ENCODE measurements at regions not wholly inside any gene's neighbourhood (a gene's known extent, or its start where the extent isn't known, plus 50 kb on each side); places are given as distances from the start of the nearest gene placed in this dataset.

- Histone ChIP-seq H3K27ac (ENCODE audit: control insufficient read depth, insufficient read depth) (no peak overlapping the region), H2AFZ (ENCODE audit: control insufficient read depth, low read depth, low read length) (no peak overlapping the region), H3K4me2 (ENCODE audit: control insufficient read depth, insufficient read depth) (no peak overlapping the region), H3K4me3 (no peak overlapping the region), H3K36me3 (ENCODE audit: control insufficient read depth in 2 of 2, insufficient read depth in 2 of 2, low read length in 1 of 2) (no peaks in the 10 kb centered on the region), H3K4me1 (ENCODE audit: control insufficient read depth, insufficient read depth, low read length) (no peaks in the 10 kb centered on the region), H3K27me3 (replicated peaks in 1 of 2; ENCODE audit: control insufficient read depth in 2 of 2, insufficient read depth in 2 of 2, low read length in 1 of 2) (no peaks in the 10 kb centered on the region), H3K79me2 (ENCODE audit: control insufficient read depth, insufficient read depth, low read length) (no peaks in the 10 kb centered on the region), H3K9me3 (replicated peaks; ENCODE audit: control insufficient read depth, insufficient read depth, low read length) (no peaks in the 10 kb centered on the region; the same call in 2 of the 3 replicates), H4K20me1 (ENCODE audit: control insufficient read depth, insufficient read depth) (no peaks in the 10 kb centered on the region), H3K9ac (ENCODE audit: control insufficient read depth, insufficient read depth, low read length) (no peak overlapping the region)
- in situ Hi-C loops (cut with MboI) (loop anchor here (10.0 kb wide), 1 partner anchor 668 kb away; no protein-coding TSS in a partner anchor), intact Hi-C loops (cut with micrococcal nuclease; ENCODE audit: unreplicated experiment) (no loop called here)
- RAD21 ChIA-PET (ENCODE audit: unreplicated experiment): interaction anchor here (1.2 to 3.1 kb wide), 4 partner anchors 11 to 226 kb away, joined by 4 to 14 read pairs (median 8); no protein-coding TSS in a partner anchor
- POLR2A ChIA-PET: no interaction called here
- WGBS (ENCODE audit: insufficient coverage, insufficient replicate concordance, low lambda C conversion rate, missing lambda C conversion rate): 3% methylated on average over 2 of the region's 2 CpGs
- CTCF ChIA-PET: interaction anchor here (0.5 to 6.1 kb wide), 6 partner anchors 9 to 722 kb away, joined by 3 to 28 read pairs (median 3); no protein-coding TSS in a partner anchor
- no peak for FAIRE-seq
- SMC1A ChIA-PET (ENCODE audit: uncharacterized antibody, unreplicated experiment): interaction anchor here (0.8 to 3.9 kb wide), 10 partner anchors 8 to 226 kb away, joined by 3 to 25 read pairs (median 5); no protein-coding TSS in a partner anchor
- no TSS peak for BruUV-seq (replicated peaks)
- no peak for ATAC-seq
- no peak for DNase-seq (ENCODE audit: low read depth, low spot score)
- TF ChIP-seq MTA2 (IDR thresholded peaks at IDR 0.05; ENCODE audit: low read depth) (no peak), MYC (IDR thresholded peaks at IDR 0.05; ENCODE audit: insufficient read depth, insufficient read length, insufficient replicate concordance, low read length, severe bottlenecking) (no peak), CREB1 (IDR thresholded peaks at IDR 0.05; ENCODE audit: low read depth) (no peak), TBL1XR1 (IDR thresholded peaks at IDR 0.05; ENCODE audit: low read depth, low read length) (no peak), RB1 (IDR thresholded peaks at IDR 0.05; ENCODE audit: borderline replicate concordance) (no peak), STAT1 (conservative IDR thresholded peaks at IDR 0.05) (no peak), BHLHE40 (IDR thresholded peaks at IDR 0.05; ENCODE audit: borderline replicate concordance in 1 of 2, low read depth in 2 of 2, low read length in 1 of 2) (no peak), RAD21 (IDR thresholded peaks at IDR 0.05; ENCODE audit: insufficient read depth, low read depth, low read length) (no peak), STAT3 (IDR thresholded peaks at IDR 0.05; ENCODE audit: low read depth, low read length) (no peak), GABPA (IDR thresholded peaks at IDR 0.05; ENCODE audit: low read depth) (no peak)
- TF ChIP-seq, protein P1, sequence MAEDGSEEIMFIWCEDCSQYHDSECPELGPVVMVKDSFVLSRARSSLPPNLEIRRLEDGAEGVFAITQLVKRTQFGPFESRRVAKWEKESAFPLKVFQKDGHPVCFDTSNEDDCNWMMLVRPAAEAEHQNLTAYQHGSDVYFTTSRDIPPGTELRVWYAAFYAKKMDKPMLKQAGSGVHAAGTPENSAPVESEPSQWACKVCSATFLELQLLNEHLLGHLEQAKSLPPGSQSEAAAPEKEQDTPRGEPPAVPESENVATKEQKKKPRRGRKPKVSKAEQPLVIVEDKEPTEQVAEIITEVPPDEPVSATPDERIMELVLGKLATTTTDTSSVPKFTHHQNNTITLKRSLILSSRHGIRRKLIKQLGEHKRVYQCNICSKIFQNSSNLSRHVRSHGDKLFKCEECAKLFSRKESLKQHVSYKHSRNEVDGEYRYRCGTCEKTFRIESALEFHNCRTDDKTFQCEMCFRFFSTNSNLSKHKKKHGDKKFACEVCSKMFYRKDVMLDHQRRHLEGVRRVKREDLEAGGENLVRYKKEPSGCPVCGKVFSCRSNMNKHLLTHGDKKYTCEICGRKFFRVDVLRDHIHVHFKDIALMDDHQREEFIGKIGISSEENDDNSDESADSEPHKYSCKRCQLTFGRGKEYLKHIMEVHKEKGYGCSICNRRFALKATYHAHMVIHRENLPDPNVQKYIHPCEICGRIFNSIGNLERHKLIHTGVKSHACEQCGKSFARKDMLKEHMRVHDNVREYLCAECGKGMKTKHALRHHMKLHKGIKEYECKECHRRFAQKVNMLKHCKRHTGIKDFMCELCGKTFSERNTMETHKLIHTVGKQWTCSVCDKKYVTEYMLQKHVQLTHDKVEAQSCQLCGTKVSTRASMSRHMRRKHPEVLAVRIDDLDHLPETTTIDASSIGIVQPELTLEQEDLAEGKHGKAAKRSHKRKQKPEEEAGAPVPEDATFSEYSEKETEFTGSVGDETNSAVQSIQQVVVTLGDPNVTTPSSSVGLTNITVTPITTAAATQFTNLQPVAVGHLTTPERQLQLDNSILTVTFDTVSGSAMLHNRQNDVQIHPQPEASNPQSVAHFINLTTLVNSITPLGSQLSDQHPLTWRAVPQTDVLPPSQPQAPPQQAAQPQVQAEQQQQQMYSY (CRISPR knock-in tag; IDR thresholded peaks at IDR 0.05): no peak
- TF ChIP-seq, protein P2, sequence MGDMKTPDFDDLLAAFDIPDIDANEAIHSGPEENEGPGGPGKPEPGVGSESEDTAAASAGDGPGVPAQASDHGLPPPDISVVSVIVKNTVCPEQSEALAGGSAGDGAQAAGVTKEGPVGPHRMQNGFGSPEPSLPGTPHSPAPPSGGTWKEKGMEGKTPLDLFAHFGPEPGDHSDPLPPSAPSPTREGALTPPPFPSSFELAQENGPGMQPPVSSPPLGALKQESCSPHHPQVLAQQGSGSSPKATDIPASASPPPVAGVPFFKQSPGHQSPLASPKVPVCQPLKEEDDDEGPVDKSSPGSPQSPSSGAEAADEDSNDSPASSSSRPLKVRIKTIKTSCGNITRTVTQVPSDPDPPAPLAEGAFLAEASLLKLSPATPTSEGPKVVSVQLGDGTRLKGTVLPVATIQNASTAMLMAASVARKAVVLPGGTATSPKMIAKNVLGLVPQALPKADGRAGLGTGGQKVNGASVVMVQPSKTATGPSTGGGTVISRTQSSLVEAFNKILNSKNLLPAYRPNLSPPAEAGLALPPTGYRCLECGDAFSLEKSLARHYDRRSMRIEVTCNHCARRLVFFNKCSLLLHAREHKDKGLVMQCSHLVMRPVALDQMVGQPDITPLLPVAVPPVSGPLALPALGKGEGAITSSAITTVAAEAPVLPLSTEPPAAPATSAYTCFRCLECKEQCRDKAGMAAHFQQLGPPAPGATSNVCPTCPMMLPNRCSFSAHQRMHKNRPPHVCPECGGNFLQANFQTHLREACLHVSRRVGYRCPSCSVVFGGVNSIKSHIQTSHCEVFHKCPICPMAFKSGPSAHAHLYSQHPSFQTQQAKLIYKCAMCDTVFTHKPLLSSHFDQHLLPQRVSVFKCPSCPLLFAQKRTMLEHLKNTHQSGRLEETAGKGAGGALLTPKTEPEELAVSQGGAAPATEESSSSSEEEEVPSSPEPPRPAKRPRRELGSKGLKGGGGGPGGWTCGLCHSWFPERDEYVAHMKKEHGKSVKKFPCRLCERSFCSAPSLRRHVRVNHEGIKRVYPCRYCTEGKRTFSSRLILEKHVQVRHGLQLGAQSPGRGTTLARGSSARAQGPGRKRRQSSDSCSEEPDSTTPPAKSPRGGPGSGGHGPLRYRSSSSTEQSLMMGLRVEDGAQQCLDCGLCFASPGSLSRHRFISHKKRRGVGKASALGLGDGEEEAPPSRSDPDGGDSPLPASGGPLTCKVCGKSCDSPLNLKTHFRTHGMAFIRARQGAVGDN (IDR thresholded peaks at IDR 0.05): no peak
- TF ChIP-seq, protein P3, sequence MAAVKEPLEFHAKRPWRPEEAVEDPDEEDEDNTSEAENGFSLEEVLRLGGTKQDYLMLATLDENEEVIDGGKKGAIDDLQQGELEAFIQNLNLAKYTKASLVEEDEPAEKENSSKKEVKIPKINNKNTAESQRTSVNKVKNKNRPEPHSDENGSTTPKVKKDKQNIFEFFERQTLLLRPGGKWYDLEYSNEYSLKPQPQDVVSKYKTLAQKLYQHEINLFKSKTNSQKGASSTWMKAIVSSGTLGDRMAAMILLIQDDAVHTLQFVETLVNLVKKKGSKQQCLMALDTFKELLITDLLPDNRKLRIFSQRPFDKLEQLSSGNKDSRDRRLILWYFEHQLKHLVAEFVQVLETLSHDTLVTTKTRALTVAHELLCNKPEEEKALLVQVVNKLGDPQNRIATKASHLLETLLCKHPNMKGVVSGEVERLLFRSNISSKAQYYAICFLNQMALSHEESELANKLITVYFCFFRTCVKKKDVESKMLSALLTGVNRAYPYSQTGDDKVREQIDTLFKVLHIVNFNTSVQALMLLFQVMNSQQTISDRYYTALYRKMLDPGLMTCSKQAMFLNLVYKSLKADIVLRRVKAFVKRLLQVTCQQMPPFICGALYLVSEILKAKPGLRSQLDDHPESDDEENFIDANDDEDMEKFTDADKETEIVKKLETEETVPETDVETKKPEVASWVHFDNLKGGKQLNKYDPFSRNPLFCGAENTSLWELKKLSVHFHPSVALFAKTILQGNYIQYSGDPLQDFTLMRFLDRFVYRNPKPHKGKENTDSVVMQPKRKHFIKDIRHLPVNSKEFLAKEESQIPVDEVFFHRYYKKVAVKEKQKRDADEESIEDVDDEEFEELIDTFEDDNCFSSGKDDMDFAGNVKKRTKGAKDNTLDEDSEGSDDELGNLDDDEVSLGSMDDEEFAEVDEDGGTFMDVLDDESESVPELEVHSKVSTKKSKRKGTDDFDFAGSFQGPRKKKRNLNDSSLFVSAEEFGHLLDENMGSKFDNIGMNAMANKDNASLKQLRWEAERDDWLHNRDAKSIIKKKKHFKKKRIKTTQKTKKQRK (IDR thresholded peaks at IDR 0.05; ENCODE audit: low read depth, low read length): no peak
Observed at GRCh38 chr10:58956926-58957325, 219.5 kb upstream of the PHYHIPL start.

Measured in GM12878 (cell line).